GM23248 (cell line): ENCODE measurements at regions not wholly inside any gene's neighbourhood (a gene's known extent, or its start where the extent isn't known, plus 50 kb on each side); places are given as distances from the start of the nearest gene placed in this dataset. TPM values are rescaled to one million over a fixed set of nuclear protein-coding genes. Genes with fewer than 3 reads are reported as not detected.
"Not testable (repeated sequence)": the region's sequence is repeated elsewhere in the genome, so short reads cannot be mapped to it uniquely, and the experiment has no call there.

Source experiments
- DNase-seq: peaks from one replicate; pipeline ENCODE4 v3.0.0-alpha.2; 2015
- H2AFZ ChIP-seq: fragments of 200-600 bp; sonication (generic); 2 replicates; pipeline ENCODE4 v1.6.1; 2016; ENCODE audit warnings: antibody characterized with exemption
- H3F3A ChIP-seq: fragments of 200-600 bp; sonication (generic); 2 replicates; pipeline ENCODE4 v1.6.1; 2016; ENCODE audit warnings: mild to moderate bottlenecking, antibody characterized with exemption, mixed run types; ENCODE audit not compliant: insufficient read depth
- H3K27ac ChIP-seq: fragments of 200-600 bp; sonication (generic); 2 replicates; pipeline ENCODE4 v1.5.1; 2016; ENCODE audit warnings: mild to moderate bottlenecking
- H3K27me3 ChIP-seq: fragments of 200-600 bp; sonication (generic); replicated peaks from 2 replicates; pipeline ENCODE4 v1.6.1; 2016; ENCODE audit warnings: mild to moderate bottlenecking; ENCODE audit not compliant: insufficient read depth
- H3K36me3 ChIP-seq: fragments of 200-600 bp; sonication (generic); 2 replicates; pipeline ENCODE4 v1.6.1; 2016; ENCODE audit warnings: low read depth, mild to moderate bottlenecking
- H3K4me1 ChIP-seq: fragments of 200-600 bp; sonication (generic); 2 replicates; pipeline ENCODE4 v1.6.1; 2016; ENCODE audit warnings: mild to moderate bottlenecking; ENCODE audit not compliant: insufficient read depth
- H3K4me2 ChIP-seq: fragments of 200-600 bp; sonication (generic); one replicate; pipeline ENCODE4 v1.6.1; 2016; ENCODE audit warnings: mild to moderate bottlenecking; ENCODE audit not compliant: unreplicated experiment
- H3K4me3 ChIP-seq: fragments of 200-600 bp; sonication (generic); 2 replicates; pipeline ENCODE4 v1.5.1; 2016; ENCODE audit warnings: mild to moderate bottlenecking
- H3K79me2 ChIP-seq: fragments of 200-600 bp; sonication (generic); 2 replicates; pipeline ENCODE4 v1.6.1; 2016; ENCODE audit warnings: mild to moderate bottlenecking; ENCODE audit not compliant: insufficient read depth
- H3K9ac ChIP-seq: fragments of 200-600 bp; sonication (generic); 2 replicates; pipeline ENCODE4 v1.6.1; 2016; ENCODE audit warnings: mild to moderate bottlenecking
- H3K9me2 ChIP-seq: fragments of 200-600 bp; sonication (generic); 2 replicates; pipeline ENCODE4 v1.6.1; 2016; ENCODE audit warnings: mixed run types, mild to moderate bottlenecking, moderate library complexity; ENCODE audit not compliant: insufficient read depth
- H3K9me3 ChIP-seq: fragments of 200-600 bp; sonication (generic); one replicate; pipeline ENCODE4 v1.6.1; 2017; ENCODE audit warnings: low read depth
- H4K20me1 ChIP-seq: fragments of 200-600 bp; sonication (generic); 2 replicates; pipeline ENCODE4 v1.6.0; 2016; ENCODE audit not compliant: insufficient read depth
- WGBS, 2 experiments: methylation state at CpG; one replicate each; pipeline ENCODE4 v1.1.6; 2015 to 2017; ENCODE audit warnings: low lambda C conversion rate in 2 of 2, low coverage in 1 of 2; ENCODE audit errors: missing lambda C conversion rate in 2 of 2; 5-methylcytosine and 5-hydroxymethylcytosine counted together
- in situ Hi-C: fragments of 300-500 bp; cut with MboI; formaldehyde crosslinking; loops from 2 replicates; pipeline ENCODE4 v1.15.0; 2020
- small RNA-seq: library from RNA; depleted of rRNA; stranded (forward); fragments of <200 nt; gene quantifications from one replicate; pipeline ENCODE3, GENCODE V24; 2014; ENCODE audit warnings: low read depth, low replicate concordance

DNA sequence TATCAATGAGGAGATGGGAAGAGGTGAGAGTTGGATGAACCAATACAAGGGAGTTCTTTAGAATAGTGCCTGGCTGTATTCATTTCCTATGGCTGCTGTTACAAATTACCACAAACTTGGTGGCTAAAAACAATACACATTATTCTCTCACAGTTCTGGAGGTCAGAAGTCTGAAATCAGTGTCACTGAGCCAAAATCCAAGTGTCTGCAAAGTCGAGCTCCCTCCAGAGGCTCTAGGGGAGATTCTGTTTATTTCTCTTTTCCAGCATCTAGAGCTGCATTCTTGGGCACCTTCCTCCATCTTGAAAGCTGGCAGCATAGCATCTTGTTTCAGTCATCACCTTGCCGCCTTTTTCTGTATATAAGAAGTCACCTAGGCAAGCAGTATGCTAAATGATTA, 55.7 kb upstream of the TERB2 start:
- DNase-seq, H3K79me2 ChIP-seq, H2AFZ ChIP-seq, in situ Hi-C loops, H3K4me2 ChIP-seq, H3K9ac ChIP-seq, H3K4me1 ChIP-seq, H4K20me1 ChIP-seq, H3F3A ChIP-seq, H3K9me3 ChIP-seq, H3K27ac ChIP-seq, H3K4me3 ChIP-seq, H3K9me2 ChIP-seq, H3K36me3 ChIP-seq, H3K27me3 ChIP-seq: not testable (repeated sequence)
- 15 to 18% methylated on average over 2 of the region's 2 CpGs for WGBS, 2 experiments

DNA sequence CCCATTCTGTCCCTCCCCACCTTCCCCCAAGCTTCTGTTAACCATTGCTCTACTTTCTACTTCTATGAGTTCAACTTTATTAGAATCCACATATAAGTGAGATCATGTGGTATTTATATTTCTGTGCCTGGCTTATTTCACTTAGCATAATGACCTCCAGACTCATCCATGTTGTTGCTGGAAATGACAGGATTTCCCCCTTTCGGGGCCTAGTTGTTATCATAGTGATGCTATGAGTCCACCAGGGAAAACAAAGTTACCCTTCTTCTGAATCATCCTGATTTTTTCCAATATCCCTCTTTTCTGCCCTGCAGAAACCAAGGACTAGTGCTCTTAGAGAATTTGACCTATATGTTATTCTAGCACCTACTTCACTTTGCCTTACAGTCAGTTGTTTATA, 53.2 kb upstream of the TERB2 start:
- H3F3A ChIP-seq, H3K4me3 ChIP-seq, H3K9me3 ChIP-seq, H3K9ac ChIP-seq, H3K27me3 ChIP-seq, H3K27ac ChIP-seq, in situ Hi-C loops, H3K4me2 ChIP-seq, H4K20me1 ChIP-seq, H3K4me1 ChIP-seq, H3K9me2 ChIP-seq, H3K36me3 ChIP-seq, H3K79me2 ChIP-seq, H2AFZ ChIP-seq: not testable (repeated sequence)
- peak; percentile 33 for DNase-seq
- 0 to 6% methylated on average over 1 of the region's 1 CpG for WGBS, 2 experiments

DNA sequence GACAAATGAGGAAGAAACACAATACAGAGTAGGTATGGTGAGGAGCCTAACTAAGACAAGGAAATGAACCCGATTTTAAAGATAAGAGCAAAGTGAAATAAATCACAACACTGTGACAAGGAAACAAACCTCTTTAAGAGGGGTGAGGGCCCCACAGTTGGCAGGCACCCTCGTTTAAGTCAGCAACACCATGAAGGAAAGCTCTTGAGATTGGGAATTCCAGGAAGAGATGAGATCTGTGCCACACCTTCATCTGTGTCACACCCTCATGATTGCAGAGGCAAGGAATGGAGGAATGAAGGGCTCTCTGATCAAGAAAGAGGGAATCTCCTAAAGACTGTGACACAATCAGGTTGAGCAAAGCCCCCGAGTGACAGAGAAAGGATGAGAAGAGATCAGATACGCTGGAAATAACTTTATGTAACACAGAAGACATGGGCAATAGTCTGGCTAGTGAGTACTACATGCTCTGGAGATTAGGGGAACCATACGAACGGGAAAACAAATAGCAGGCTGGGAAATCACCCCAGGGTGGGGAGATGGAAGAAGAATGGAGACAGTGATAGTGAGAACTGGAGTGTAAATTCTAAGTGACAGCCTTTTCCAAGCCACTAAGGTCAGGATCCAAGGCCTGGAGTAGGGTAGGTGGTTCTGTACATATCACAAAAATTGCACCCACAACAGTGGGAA, 51.7 kb upstream of the TERB2 start:
- DNase-seq = not testable (repeated sequence)

More for the DNA sequence above, 51.7 kb upstream of the TERB2 start:
- H3K27me3 ChIP-seq, in situ Hi-C loops, H3K9ac ChIP-seq, H3K79me2 ChIP-seq, H3K9me3 ChIP-seq, H4K20me1 ChIP-seq, H3K4me1 ChIP-seq, H3K9me2 ChIP-seq, H3K4me3 ChIP-seq, H3K4me2 ChIP-seq, H2AFZ ChIP-seq, H3K27ac ChIP-seq, H3F3A ChIP-seq, H3K36me3 ChIP-seq: not testable (repeated sequence)
- WGBS, 2 experiments = 45 to 49% methylated on average over 6 of the region's 6 CpGs

Small RNA genes lying in the stretch of these regions (small RNA-seq; reads per million reads assigned to genes)
- gene RF00019 (not detected), gene RNU1-119P (not detected)
